HG03095 (cell line): ENCODE measurements at regions not wholly inside any gene's neighbourhood (a gene's known extent, or its start where the extent isn't known, plus 50 kb on each side); places are given as distances from the start of the nearest gene placed in this dataset.
"Not testable (repeated sequence)": the region's sequence is repeated elsewhere in the genome, so short reads cannot be mapped to it uniquely, and the experiment has no call there.

Experiments
- ATAC-seq: cut with Tn5 transposase; IDR thresholded peaks from one replicate; pipeline ENCODE4 v1.9.1; 2021; ENCODE audit warnings: moderate library complexity; ENCODE audit not compliant: unreplicated experiment

GRCh38 chr7:3159926-3160325, 116.3 kb upstream of the CARD11 start:
- not testable (repeated sequence) for ATAC-seq

GRCh38 chr7:3162289-3162688, 118.6 kb upstream of the CARD11 start:
- no peak for ATAC-seq

- ATAC-seq, result not testable (repeated sequence)
Measured at GRCh38 chr7:3162798-3163197, 119.1 kb upstream of the CARD11 start.

- ATAC-seq, result no peak
Measured at GRCh38 chr7:3164380-3164792, 120.7 kb upstream of the CARD11 start.

- ATAC-seq, result no peak
Measured at GRCh38 chr7:3165681-3166580, 122.3 kb upstream of the CARD11 start.

GRCh38 chr7:3167551-3167950, 123.9 kb upstream of the CARD11 start:
- no peak for ATAC-seq

GRCh38 chr7:3168370-3168769, 124.7 kb upstream of the CARD11 start:
- ATAC-seq, result no peak

GRCh38 chr7:3168869-3169268, 125.2 kb upstream of the CARD11 start:
- ATAC-seq, result no peak

- ATAC-seq, result no peak
Measured at GRCh38 chr7:3172768-3173280, 128.2 kb upstream of the SDK1 start.

GRCh38 chr7:3174515-3175284, 126.4 kb upstream of the SDK1 start:
- ATAC-seq, result no peak

GRCh38 chr7:3175285-3175902, 125.7 kb upstream of the SDK1 start:
- no peak for ATAC-seq

GRCh38 chr7:3176112-3177000, 124.7 kb upstream of the SDK1 start:
- ATAC-seq, result no peak

- ATAC-seq, result no peak
Measured at GRCh38 chr7:3177271-3177670, 123.8 kb upstream of the SDK1 start.

GRCh38 chr7:3179456-3179855, 121.6 kb upstream of the SDK1 start:
- ATAC-seq, result no peak

GRCh38 chr7:3180604-3181003, 120.4 kb upstream of the SDK1 start:
- no peak for ATAC-seq

- ATAC-seq, result not testable (repeated sequence)
Measured at GRCh38 chr7:3182055-3182454, 119.0 kb upstream of the SDK1 start.

GRCh38 chr7:3187444-3188040, 113.5 kb upstream of the SDK1 start:
- ATAC-seq, result no peak

- ATAC-seq, result no peak
Measured at GRCh38 chr7:3188946-3189345, 112.1 kb upstream of the SDK1 start.

- ATAC-seq, result no peak
Measured at GRCh38 chr7:3191548-3191947, 109.5 kb upstream of the SDK1 start.

- no peak for ATAC-seq
Measured at GRCh38 chr7:3192669-3193068, 108.4 kb upstream of the SDK1 start.
